Muscle layer of duodenum (tissue), 2 donors: ENCODE measurements at regions not wholly inside any gene's neighbourhood (a gene's known extent, or its start where the extent isn't known, plus 50 kb on each side); places are given as distances from the start of the nearest gene placed in this dataset.

ENCODE experiments used
- H3K27ac ChIP-seq: one replicate; pipeline ENCODE4 v1.7.0; 2013; ENCODE audit warnings: mild to moderate bottlenecking, low read length
- H3K27me3 ChIP-seq: one replicate; pipeline ENCODE4 v1.7.0; 2013; ENCODE audit warnings: low read depth, mild to moderate bottlenecking, control low read depth, low read length
- H3K36me3 ChIP-seq, 2 donors: one replicate each; pipeline ENCODE4 v1.7.0; 2013; ENCODE audit warnings: low read length in 2 of 2, control low read depth in 1 of 2, mild to moderate bottlenecking in 1 of 2; ENCODE audit not compliant: insufficient read depth in 2 of 2, control insufficient read depth in 1 of 2
- H3K4me1 ChIP-seq, 2 donors: one replicate each; pipeline ENCODE4 v1.7.0; 2013; ENCODE audit warnings: low read length in 2 of 2, mild to moderate bottlenecking in 2 of 2, control low read depth in 1 of 2, moderate library complexity in 1 of 2; ENCODE audit not compliant: insufficient read depth in 2 of 2, control insufficient read depth in 1 of 2
- H3K4me3 ChIP-seq, 2 donors: one replicate each; pipeline ENCODE4 v1.7.0; 2013; ENCODE audit warnings: low read length in 2 of 2, low read depth in 1 of 2, mild to moderate bottlenecking in 1 of 2
- H3K9me3 ChIP-seq, 2 donors: one replicate each; pipeline ENCODE4 v1.7.0; 2013; ENCODE audit warnings: low read length in 2 of 2, control low read depth in 1 of 2, mild to moderate bottlenecking in 1 of 2; ENCODE audit not compliant: control insufficient read depth in 1 of 2
- donor health status: healthy.

DNA sequence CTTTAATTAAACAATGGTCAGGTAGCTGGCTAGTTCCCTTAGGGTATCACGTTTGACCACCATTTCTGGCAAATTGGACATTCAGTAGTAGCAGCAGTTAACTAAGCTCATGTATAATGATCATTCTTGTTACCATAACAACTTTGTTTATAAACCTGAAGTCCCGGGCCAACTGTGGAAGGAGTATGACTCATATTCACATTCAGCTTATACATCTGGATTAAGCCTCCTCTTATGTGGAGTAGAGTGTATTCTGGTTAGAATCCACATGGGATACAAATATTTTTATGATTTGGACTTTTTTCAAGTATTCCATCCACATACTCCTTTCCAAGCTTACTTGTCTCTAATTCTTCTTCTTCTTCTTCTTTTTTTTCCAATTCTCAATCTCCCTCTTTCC, 70.3 kb upstream of the ZSWIM2 start:
- Histone ChIP-seq H3K36me3 (no peaks in the 10 kb centered on the region), H3K4me1 (peaks cover 0 to 13% of the 10 kb centered on the region in 2 donors), H3K9me3 (no peaks in the 10 kb centered on the region), H3K4me3 (no peak overlapping the region), H3K27ac (no peak overlapping the region), H3K27me3 (no peaks in the 10 kb centered on the region)

DNA sequence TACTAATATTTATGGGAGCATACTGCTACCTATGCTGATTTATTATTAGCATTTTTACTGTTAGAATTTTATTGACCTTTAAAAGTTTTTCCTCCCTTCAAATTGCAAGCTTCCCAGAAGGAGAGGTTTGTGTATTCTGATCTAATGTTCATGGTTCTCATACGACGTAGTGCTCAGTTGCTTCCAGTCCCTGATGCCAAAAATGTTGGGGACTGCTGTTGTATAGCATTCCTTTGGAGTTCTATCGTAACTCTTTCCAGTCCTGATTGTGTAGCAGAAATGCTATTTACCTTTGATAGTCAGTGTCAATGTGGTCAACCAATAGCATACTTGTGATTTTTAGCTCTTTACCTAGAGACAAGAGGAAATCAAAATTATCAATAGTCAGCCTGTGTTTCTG, 69.5 kb upstream of the ZSWIM2 start:
- Histone ChIP-seq H3K27ac (no peak overlapping the region), H3K4me3 (no peak overlapping the region), H3K4me1 (peaks cover 0 to 13% of the 10 kb centered on the region in 2 donors), H3K9me3 (no peaks in the 10 kb centered on the region), H3K27me3 (no peaks in the 10 kb centered on the region), H3K36me3 (no peaks in the 10 kb centered on the region)

DNA sequence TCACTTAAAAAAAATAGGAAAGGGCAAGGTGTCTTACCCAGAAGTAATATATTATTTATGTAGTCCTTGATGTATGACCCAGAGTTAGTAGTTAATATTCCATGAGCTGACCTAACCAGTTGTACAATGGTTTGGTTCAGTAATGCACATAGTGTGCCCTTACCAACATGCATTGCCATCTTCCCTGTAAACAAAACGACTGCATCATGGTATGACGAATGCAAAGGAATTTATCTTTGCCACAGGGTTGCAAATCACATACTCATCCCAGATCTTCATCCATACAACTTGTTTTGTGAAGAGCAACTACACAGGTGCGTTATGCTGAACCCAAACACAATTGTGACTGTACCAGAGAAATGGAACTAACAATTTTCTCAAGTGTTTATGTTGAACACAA, 68.9 kb upstream of the ZSWIM2 start:
- no peaks in the 10 kb centered on the region for H3K27me3 ChIP-seq
- H3K36me3 ChIP-seq: no peaks in the 10 kb centered on the region
- H3K4me3 ChIP-seq: no peak overlapping the region
- peaks cover 0 to 13% of the 10 kb centered on the region in 2 donors for H3K4me1 ChIP-seq
- no peak overlapping the region for H3K27ac ChIP-seq
- no peaks in the 10 kb centered on the region for H3K9me3 ChIP-seq

DNA sequence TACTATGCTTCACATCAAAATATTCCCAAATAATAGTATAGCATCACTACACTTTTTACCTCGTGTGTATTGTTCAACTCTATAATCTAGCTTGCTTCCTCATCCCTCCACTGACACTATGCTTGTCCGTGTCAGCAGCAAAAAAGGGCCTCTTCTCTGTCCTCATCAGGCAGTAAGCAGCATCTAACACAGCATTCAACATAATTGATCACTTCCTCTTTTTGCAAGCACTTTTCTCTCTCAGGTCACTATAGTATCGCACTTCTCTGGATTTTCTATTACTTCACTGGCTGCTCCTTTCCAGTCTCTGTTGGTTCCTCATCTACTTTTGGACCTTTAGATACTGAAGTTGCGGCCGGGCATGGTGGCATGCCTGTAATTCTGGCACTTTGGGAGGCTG, 64.9 kb upstream of the ZSWIM2 start:
- Histone ChIP-seq H3K9me3 (no peaks in the 10 kb centered on the region), H3K4me1 (peaks cover 0 to 6% of the 10 kb centered on the region in 2 donors), H3K36me3 (no peaks in the 10 kb centered on the region)

DNA sequence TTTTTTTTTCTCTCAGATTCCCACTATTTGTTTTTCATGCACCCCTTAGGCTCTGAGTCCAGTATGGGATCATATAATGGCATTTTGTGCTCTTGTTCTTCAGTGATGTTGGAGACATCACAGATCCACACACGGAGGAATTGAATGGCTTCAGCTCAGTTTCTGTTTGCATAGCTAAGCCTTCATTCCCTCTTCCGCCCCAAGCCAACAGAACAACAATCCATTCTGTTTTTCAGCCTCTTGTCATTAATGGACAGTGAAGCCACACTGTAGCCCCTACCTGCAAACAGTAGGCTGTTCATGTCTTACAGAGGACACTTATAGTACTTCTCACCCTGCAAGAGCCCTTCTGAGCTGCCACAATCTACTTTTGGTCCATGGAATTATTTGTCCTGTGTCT, 64.0 kb upstream of the ZSWIM2 start:
- no peaks in the 10 kb centered on the region for H3K27me3 ChIP-seq
- H3K36me3 ChIP-seq: no peaks in the 10 kb centered on the region
- no peak overlapping the region for H3K27ac ChIP-seq
- no peaks in the 10 kb centered on the region for H3K9me3 ChIP-seq
- H3K4me1 ChIP-seq: no peaks in the 10 kb centered on the region
- no peak overlapping the region for H3K4me3 ChIP-seq

More for the DNA sequence above, 64.9 kb upstream of the ZSWIM2 start:
- H3K27me3 ChIP-seq: no peaks in the 10 kb centered on the region
- no peak overlapping the region for H3K4me3 ChIP-seq
- no peak overlapping the region for H3K27ac ChIP-seq

DNA sequence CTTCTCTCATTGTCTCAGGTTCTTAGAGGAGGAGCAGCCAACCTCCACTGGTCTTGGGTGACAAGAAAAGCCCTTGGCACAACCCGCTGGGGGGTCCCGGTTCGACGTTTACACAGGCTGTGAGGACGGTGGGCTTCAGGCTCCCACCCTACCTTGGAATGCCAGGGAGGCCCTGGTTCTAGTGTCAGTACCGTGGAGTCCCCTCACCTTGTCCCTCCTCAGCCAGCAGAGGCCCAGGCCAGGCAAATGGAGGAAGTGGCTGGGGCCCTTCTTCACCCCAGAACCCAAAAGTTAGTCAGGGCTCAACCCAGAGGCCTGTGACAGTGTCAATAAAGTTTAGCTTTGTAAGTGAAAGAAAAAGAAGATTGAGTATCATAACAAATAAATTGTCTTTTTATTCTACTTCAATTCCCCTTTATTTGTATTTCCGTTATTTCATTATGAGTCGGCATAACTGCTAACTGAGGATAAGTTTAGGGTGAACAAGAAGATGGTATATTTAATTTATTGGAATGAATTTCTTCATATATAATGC, 62.6 kb upstream of the ZSWIM2 start:
- H3K27ac ChIP-seq: no peak overlapping the region
- no peaks in the 10 kb centered on the region for H3K4me1 ChIP-seq
- H3K36me3 ChIP-seq: no peaks in the 10 kb centered on the region
- H3K9me3 ChIP-seq: no peaks in the 10 kb centered on the region
- H3K4me3 ChIP-seq: no peak overlapping the region
- no peaks in the 10 kb centered on the region for H3K27me3 ChIP-seq

DNA sequence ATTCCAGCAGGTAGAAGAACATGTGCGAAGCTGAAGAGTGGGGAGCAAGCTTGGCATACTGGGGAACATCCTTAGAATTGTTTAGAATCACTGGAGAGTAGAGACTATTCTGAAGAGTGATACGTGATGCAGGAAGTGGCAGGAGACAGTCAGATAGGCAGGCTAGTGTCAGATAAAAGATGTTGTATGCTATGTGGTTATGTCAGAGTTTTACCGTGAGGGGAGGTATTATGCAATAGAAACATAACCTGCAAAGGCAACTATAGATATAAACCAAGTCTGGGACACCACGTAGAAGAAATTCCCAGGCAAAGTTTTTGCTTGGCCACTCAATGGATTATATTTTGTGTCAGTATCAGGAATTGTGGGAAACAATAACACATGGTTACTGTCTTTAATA, 62.0 kb upstream of the ZSWIM2 start:
- no peaks in the 10 kb centered on the region for H3K27me3 ChIP-seq
- no peaks in the 10 kb centered on the region for H3K9me3 ChIP-seq
- H3K36me3 ChIP-seq: no peaks in the 10 kb centered on the region
- H3K4me1 ChIP-seq: no peaks in the 10 kb centered on the region
- no peak overlapping the region for H3K4me3 ChIP-seq
- H3K27ac ChIP-seq: no peak overlapping the region

DNA sequence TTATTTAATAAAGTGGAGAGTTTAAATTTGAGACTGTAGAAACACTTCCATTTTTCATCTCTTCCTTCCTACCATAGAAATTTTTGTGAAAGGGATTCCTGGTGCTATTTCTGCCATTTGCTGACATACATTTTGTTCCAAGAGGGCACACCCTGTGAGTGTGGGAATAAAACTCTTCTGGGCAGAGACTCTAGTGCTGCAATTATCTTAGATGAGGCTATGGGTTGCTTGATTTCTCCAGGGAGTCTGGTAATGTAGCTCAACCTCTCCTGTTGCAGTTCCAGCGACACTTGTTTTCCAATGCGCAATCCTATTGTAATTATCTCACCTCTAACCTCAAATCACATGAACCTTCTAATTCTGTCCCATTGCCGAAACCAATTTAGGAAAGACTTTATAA, 60.1 kb upstream of the ZSWIM2 start:
- H3K9me3 ChIP-seq: no peaks in the 10 kb centered on the region
- H3K36me3 ChIP-seq: no peaks in the 10 kb centered on the region
- no peaks in the 10 kb centered on the region for H3K27me3 ChIP-seq
- H3K4me3 ChIP-seq: no peak overlapping the region
- no peak overlapping the region for H3K27ac ChIP-seq
- no peaks in the 10 kb centered on the region for H3K4me1 ChIP-seq

DNA sequence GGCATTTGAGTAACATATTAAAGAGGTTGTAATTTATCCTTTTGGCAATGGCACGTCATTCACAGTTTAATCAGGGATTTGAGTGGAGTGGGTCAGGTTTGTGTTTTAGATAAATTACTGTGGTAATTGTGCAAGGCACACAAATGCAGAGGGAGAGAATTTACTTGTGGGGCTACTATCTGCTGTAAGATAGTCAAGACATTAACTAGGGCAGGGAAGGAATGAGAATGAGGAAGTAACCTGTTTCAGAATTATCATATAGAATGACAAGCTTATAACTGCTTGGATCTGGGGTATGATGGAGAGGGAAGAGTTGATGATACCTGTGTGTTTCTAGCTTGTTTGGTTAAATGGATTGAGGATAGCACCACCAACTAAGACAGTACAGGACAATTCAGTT, 58.9 kb upstream of the ZSWIM2 start:
- no peaks in the 10 kb centered on the region for H3K36me3 ChIP-seq
- no peaks in the 10 kb centered on the region for H3K9me3 ChIP-seq
- no peaks in the 10 kb centered on the region for H3K27me3 ChIP-seq
- H3K27ac ChIP-seq: no peak overlapping the region
- no peak overlapping the region for H3K4me3 ChIP-seq
- no peaks in the 10 kb centered on the region for H3K4me1 ChIP-seq

DNA sequence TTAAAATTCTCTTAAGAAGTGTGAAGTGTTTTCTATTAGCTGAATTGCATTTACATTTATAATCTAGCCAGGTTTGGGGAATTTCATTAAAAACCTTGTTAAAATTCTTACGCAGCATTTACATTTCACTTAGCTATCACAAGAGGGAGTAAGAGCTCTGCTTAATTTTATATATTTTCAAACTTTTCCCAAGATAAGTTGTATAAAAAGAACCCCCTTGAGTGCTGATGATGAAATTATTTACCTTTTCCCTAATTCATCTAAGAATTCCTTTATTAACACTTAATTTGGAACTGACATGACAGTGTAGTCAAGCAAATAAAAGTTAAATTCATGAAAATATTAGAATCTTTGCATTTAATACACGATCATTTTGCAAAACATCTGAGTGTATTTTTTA, 54.2 kb upstream of the ZSWIM2 start:
- Histone ChIP-seq H3K9me3 (no peaks in the 10 kb centered on the region), H3K27me3 (no peaks in the 10 kb centered on the region), H3K27ac (no peak overlapping the region), H3K4me1 (no peaks in the 10 kb centered on the region), H3K4me3 (no peak overlapping the region), H3K36me3 (no peaks in the 10 kb centered on the region)
